ENCODE measurements at regions not wholly inside any gene's neighbourhood (a gene's known extent, or its start where the extent isn't known, plus 50 kb on each side); places are given as distances from the start of the nearest gene placed in this dataset.

DNA sequence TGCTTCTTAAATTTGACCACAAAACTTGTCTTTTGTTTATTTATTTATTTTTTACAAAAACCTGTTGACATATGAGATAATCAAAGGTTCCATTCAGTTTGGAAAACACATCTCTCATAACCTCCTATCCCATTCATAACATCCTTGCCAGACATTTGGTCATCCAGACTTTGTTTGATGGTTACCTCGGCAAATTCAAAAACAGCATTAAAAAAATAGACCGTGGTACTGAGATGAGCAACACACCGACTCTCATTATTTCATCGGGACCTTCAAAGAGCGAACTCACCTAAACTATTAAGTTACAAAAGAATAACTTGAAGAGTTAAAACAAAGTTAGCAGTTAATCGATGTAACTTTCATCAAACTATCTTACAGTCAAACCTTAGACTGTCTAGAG, 85.8 kb upstream of the RPS6KA3 start:
- in situ Hi-C loops (cut with MboI; ENCODE audit: low sequenced_read_pairs, unreplicated experiment) = no loop called here
- TF ChIP-seq, protein P1, sequence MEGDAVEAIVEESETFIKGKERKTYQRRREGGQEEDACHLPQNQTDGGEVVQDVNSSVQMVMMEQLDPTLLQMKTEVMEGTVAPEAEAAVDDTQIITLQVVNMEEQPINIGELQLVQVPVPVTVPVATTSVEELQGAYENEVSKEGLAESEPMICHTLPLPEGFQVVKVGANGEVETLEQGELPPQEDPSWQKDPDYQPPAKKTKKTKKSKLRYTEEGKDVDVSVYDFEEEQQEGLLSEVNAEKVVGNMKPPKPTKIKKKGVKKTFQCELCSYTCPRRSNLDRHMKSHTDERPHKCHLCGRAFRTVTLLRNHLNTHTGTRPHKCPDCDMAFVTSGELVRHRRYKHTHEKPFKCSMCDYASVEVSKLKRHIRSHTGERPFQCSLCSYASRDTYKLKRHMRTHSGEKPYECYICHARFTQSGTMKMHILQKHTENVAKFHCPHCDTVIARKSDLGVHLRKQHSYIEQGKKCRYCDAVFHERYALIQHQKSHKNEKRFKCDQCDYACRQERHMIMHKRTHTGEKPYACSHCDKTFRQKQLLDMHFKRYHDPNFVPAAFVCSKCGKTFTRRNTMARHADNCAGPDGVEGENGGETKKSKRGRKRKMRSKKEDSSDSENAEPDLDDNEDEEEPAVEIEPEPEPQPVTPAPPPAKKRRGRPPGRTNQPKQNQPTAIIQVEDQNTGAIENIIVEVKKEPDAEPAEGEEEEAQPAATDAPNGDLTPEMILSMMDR (IDR thresholded peaks at IDR 0.05; ENCODE audit: borderline replicate concordance, control extremely low read depth, extremely low read depth, insufficient read depth, missing control alignments) = no peak
- no peak for DNase-seq (ENCODE audit: low spot score)

DNA sequence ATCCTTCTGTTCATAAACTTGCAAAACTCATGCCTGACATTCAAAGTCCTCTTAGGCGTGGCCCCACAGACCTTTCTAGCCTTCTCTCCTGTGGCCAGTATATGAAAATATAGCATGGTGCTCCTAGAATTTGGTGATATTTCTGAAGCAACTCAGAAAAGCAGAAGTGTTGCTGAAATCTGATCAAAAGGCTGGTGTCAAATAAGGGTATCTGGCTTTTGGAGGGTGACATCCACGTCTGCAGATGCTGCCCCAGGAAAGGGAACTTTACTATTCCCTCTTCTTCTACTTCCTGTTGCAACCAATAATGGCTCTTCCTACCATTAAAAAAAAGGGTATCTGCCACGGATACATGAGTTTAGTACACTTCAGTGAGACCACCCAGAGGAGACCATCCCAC, 83.9 kb upstream of the RPS6KA3 start:
- in situ Hi-C loops (cut with MboI; ENCODE audit: low sequenced_read_pairs, unreplicated experiment) = no loop called here
- TF ChIP-seq, protein P1 (IDR thresholded peaks at IDR 0.05; ENCODE audit: borderline replicate concordance, control extremely low read depth, extremely low read depth, insufficient read depth, missing control alignments) = no peak
- no peak for DNase-seq (ENCODE audit: low spot score)

GRCh38 chrX:20348139-20348538, 81.4 kb upstream of the RPS6KA3 start:
- TF ChIP-seq, protein P1 (IDR thresholded peaks at IDR 0.05; ENCODE audit: borderline replicate concordance, control extremely low read depth, extremely low read depth, insufficient read depth, missing control alignments) = no peak
- no peak for DNase-seq (ENCODE audit: low spot score)
- in situ Hi-C loops (cut with MboI; ENCODE audit: low sequenced_read_pairs, unreplicated experiment) = no loop called here

DNA sequence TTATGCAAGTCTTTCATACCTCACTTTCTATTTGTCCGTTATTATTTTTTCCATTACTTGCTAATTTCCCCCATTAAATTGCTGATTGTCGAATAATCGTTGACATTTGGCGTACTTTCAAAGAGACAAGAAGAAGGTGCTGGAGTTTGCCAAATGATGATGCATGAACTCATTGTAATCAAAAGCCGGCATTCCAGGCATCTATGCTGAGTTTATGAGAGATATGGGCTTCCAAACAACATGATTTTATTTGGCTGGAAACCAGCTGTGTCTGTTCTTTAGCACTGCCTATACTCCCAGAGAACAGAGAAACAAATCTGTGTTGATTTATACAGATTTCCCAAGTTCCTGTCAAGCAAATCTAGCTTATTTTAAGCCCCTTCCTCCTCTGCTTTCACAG, 80.8 kb upstream of the RPS6KA3 start:
- in situ Hi-C loops (cut with MboI; ENCODE audit: low sequenced_read_pairs, unreplicated experiment) = no loop called here
- TF ChIP-seq, protein P1 (IDR thresholded peaks at IDR 0.05; ENCODE audit: borderline replicate concordance, control extremely low read depth, extremely low read depth, insufficient read depth, missing control alignments) = no peak
- DNase-seq (ENCODE audit: low spot score) = no peak

GRCh38 chrX:20333672-20334071, 67.0 kb upstream of the RPS6KA3 start:
- TF ChIP-seq, protein P1 (IDR thresholded peaks at IDR 0.05; ENCODE audit: borderline replicate concordance, control extremely low read depth, extremely low read depth, insufficient read depth, missing control alignments) = no peak
- DNase-seq (ENCODE audit: low spot score) = no peak
- in situ Hi-C loops (cut with MboI; ENCODE audit: low sequenced_read_pairs, unreplicated experiment) = no loop called here

DNA sequence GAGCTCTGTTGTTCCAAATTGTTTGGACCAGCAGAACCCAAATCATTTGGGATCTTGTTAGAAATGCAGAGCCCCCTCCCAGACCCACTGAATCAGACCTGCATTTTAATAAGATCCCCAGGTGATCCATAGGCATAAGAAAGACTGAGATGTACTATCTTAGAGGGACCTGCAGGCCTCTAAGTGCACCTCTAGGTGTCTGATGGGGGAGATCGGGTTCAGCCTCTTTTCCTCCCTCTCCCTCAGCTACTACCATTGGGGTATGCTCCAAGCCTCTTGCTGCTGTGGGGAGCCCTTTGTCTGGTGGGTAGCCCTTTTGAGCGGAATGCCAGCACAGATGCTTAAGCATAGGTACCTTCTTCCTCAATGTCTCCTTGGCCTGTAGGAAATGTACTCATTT, 63.8 kb upstream of the RPS6KA3 start:
- in situ Hi-C loops (cut with MboI; ENCODE audit: low sequenced_read_pairs, unreplicated experiment) = no loop called here
- DNase-seq (ENCODE audit: low spot score) = no peak
- TF ChIP-seq, protein P1 (IDR thresholded peaks at IDR 0.05; ENCODE audit: borderline replicate concordance, control extremely low read depth, extremely low read depth, insufficient read depth, missing control alignments) = no peak

- no peak for DNase-seq (ENCODE audit: low spot score)
- TF ChIP-seq, protein P1 (IDR thresholded peaks at IDR 0.05; ENCODE audit: borderline replicate concordance, control extremely low read depth, extremely low read depth, insufficient read depth, missing control alignments) = no peak
- in situ Hi-C loops (cut with MboI; ENCODE audit: low sequenced_read_pairs, unreplicated experiment) = no loop called here
These were observed 62.7 kb upstream of the RPS6KA3 start for GRCh38 chrX:20329435-20329834.
